ENCODE measurements at regions not wholly inside any gene's neighbourhood (a gene's known extent, or its start where the extent isn't known, plus 50 kb on each side); places are given as distances from the start of the nearest gene placed in this dataset.

GRCh38 chr12:24718617-24719016, 230.3 kb downstream of the BCAT1 start:
- TF ChIP-seq POLR2A (IDR thresholded peaks at IDR 0.05), result no peak
- no peak for TF ChIP-seq CTCF (IDR thresholded peaks at IDR 0.05)

All from stomach (tissue), 4 donors.